GM21515 (cell line): ENCODE measurements at regions not wholly inside any gene's neighbourhood (a gene's known extent, or its start where the extent isn't known, plus 50 kb on each side); places are given as distances from the start of the nearest gene placed in this dataset.
"Not testable (repeated sequence)": the region's sequence is repeated elsewhere in the genome, so short reads cannot be mapped to it uniquely, and the experiment has no call there.

Experiments used
- ATAC-seq: cut with Tn5 transposase; IDR thresholded peaks from one replicate; pipeline ENCODE4 v1.9.1; 2021; ENCODE audit not compliant: unreplicated experiment

GRCh38 chr6:100322886-100323285, 141.8 kb downstream of the SIM1 start:
- no peak for ATAC-seq

GRCh38 chr6:100320686-100321085, 144.0 kb downstream of the SIM1 start:
- ATAC-seq, result no peak

- no peak for ATAC-seq
These were observed 147.7 kb downstream of the SIM1 start for GRCh38 chr6:100317031-100317430.

- no peak for ATAC-seq
These were observed 150.5 kb downstream of the SIM1 start for GRCh38 chr6:100314186-100314585.

GRCh38 chr6:100311707-100312251, 152.9 kb downstream of the SIM1 start:
- ATAC-seq, result no peak

- no peak for ATAC-seq
These were observed 155.5 kb downstream of the SIM1 start for GRCh38 chr6:100309174-100309573.

- no peak for ATAC-seq
These were observed 157.2 kb downstream of the SIM1 start for GRCh38 chr6:100307561-100307960.

- no peak for ATAC-seq
These were observed 159.4 kb downstream of the SIM1 start for GRCh38 chr6:100305209-100305869.

GRCh38 chr6:100304575-100304974, 160.1 kb downstream of the SIM1 start:
- ATAC-seq, result no peak

GRCh38 chr6:100301731-100302130, 163.0 kb downstream of the SIM1 start:
- no peak for ATAC-seq

- ATAC-seq, result no peak
These were observed 164.4 kb downstream of the SIM1 start for GRCh38 chr6:100300221-100300736.

- no peak for ATAC-seq
These were observed 167.7 kb downstream of the SIM1 start for GRCh38 chr6:100296810-100297544.

GRCh38 chr6:100295172-100295571, 169.5 kb downstream of the SIM1 start:
- not testable (repeated sequence) for ATAC-seq

- no peak for ATAC-seq
These were observed 175.4 kb downstream of the SIM1 start for GRCh38 chr6:100289285-100289684.

GRCh38 chr6:100288311-100288710, 176.4 kb downstream of the SIM1 start:
- ATAC-seq, result no peak

GRCh38 chr6:100283285-100283684, 181.4 kb downstream of the SIM1 start:
- ATAC-seq, result no peak

GRCh38 chr6:100281471-100281901, 183.2 kb downstream of the SIM1 start:
- no peak for ATAC-seq

GRCh38 chr6:100276311-100277057, 188.2 kb downstream of the SIM1 start:
- ATAC-seq, result no peak

- no peak for ATAC-seq
These were observed 190.6 kb downstream of the SIM1 start for GRCh38 chr6:100274147-100274546.

GRCh38 chr6:100271625-100272024, 193.1 kb downstream of the SIM1 start:
- ATAC-seq, result no peak

GRCh38 chr6:100271202-100271601, 193.5 kb downstream of the SIM1 start:
- no peak for ATAC-seq
